ENCODE measurements at regions not wholly inside any gene's neighbourhood (a gene's known extent, or its start where the extent isn't known, plus 50 kb on each side); places are given as distances from the start of the nearest gene placed in this dataset.
"Not testable (repeated sequence)": the region's sequence is repeated elsewhere in the genome, so short reads cannot be mapped to it uniquely, and the experiment has no call there.

DNA sequence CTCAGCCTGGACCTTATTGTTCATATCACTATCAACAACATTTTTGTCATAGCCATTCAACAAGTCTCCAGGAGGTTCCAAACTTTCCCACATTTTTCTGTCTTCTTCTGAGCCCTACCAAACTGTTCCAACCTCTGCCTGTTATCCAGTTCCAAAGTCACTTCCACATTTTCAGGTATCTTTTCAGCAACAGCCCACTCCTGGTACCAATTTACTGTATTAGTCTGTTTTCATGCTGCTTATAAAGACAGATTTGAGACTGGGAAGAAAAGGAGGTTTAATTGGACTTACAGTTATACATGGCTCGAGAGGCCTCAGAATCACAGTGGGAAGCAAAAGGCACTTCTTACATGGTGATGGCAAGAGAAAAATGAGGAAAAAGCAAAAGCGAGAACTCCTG is 1107.4 kb upstream of the INTU start:
- not testable (repeated sequence) for TF ChIP-seq SMC3 (IDR thresholded peaks at IDR 0.05; ENCODE audit: borderline replicate concordance, low read length); MXI1 (IDR thresholded peaks at IDR 0.05; ENCODE audit: low read depth, low read length); JUND (IDR thresholded peaks at IDR 0.05; ENCODE audit: low read depth, low read length); SMAD5 (IDR thresholded peaks at IDR 0.05; ENCODE audit: low read depth)
- TF ChIP-seq, protein P1, sequence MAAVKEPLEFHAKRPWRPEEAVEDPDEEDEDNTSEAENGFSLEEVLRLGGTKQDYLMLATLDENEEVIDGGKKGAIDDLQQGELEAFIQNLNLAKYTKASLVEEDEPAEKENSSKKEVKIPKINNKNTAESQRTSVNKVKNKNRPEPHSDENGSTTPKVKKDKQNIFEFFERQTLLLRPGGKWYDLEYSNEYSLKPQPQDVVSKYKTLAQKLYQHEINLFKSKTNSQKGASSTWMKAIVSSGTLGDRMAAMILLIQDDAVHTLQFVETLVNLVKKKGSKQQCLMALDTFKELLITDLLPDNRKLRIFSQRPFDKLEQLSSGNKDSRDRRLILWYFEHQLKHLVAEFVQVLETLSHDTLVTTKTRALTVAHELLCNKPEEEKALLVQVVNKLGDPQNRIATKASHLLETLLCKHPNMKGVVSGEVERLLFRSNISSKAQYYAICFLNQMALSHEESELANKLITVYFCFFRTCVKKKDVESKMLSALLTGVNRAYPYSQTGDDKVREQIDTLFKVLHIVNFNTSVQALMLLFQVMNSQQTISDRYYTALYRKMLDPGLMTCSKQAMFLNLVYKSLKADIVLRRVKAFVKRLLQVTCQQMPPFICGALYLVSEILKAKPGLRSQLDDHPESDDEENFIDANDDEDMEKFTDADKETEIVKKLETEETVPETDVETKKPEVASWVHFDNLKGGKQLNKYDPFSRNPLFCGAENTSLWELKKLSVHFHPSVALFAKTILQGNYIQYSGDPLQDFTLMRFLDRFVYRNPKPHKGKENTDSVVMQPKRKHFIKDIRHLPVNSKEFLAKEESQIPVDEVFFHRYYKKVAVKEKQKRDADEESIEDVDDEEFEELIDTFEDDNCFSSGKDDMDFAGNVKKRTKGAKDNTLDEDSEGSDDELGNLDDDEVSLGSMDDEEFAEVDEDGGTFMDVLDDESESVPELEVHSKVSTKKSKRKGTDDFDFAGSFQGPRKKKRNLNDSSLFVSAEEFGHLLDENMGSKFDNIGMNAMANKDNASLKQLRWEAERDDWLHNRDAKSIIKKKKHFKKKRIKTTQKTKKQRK (IDR thresholded peaks at IDR 0.05; ENCODE audit: low read depth, low read length): not testable (repeated sequence)
- TF ChIP-seq, protein P2, sequence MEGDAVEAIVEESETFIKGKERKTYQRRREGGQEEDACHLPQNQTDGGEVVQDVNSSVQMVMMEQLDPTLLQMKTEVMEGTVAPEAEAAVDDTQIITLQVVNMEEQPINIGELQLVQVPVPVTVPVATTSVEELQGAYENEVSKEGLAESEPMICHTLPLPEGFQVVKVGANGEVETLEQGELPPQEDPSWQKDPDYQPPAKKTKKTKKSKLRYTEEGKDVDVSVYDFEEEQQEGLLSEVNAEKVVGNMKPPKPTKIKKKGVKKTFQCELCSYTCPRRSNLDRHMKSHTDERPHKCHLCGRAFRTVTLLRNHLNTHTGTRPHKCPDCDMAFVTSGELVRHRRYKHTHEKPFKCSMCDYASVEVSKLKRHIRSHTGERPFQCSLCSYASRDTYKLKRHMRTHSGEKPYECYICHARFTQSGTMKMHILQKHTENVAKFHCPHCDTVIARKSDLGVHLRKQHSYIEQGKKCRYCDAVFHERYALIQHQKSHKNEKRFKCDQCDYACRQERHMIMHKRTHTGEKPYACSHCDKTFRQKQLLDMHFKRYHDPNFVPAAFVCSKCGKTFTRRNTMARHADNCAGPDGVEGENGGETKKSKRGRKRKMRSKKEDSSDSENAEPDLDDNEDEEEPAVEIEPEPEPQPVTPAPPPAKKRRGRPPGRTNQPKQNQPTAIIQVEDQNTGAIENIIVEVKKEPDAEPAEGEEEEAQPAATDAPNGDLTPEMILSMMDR (IDR thresholded peaks at IDR 0.05 in 2 of 3, conservative IDR thresholded peaks at IDR 0.05 in 1 of 3; ENCODE audit: control insufficient read depth in 2 of 3, extremely low read depth in 1 of 3, insufficient read depth in 1 of 3, low read depth in 3 of 3, low read length in 3 of 3): not testable (repeated sequence)
